Cardiac septum (tissue), 1 donor: ENCODE measurements at regions not wholly inside any gene's neighbourhood (a gene's known extent, or its start where the extent isn't known, plus 50 kb on each side); places are given as distances from the start of the nearest gene placed in this dataset.
"Not testable (repeated sequence)": the region's sequence is repeated elsewhere in the genome, so short reads cannot be mapped to it uniquely, and the experiment has no call there.

Source experiments
- DNase-seq: peaks from one replicate; pipeline ENCODE4 v3.0.0-alpha.2; 2020; ENCODE audit warnings: low spot score
- intact Hi-C: fragments of 100-400 bp; cut with DNase I; formaldehyde crosslinking; loops from one replicate; pipeline ENCODE4 v1.14.0; 2022
- donor health status: DM: no; HTN: no; CAD: no.

DNA sequence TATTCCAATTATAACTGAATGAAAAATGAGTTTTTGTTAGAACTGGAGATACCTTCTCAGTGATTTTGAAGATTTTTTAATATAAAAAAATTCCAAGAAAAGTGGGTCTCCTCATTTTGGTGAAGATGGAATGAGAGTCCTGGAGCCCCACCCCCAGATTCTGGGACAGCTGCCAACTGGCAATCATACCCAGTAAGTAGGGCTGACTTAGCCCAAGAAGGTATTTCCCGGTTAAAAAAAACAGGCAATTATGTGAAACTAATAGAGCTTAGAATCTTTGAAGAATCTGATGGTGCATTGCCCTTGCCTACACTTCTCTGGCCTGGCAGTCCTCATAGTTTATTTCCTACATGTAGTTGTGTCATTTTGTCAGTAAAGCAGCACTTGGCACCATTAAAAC lies 52.8 kb upstream of the VWDE start:
- no peak for DNase-seq
- intact Hi-C loops = no loop called here

DNA sequence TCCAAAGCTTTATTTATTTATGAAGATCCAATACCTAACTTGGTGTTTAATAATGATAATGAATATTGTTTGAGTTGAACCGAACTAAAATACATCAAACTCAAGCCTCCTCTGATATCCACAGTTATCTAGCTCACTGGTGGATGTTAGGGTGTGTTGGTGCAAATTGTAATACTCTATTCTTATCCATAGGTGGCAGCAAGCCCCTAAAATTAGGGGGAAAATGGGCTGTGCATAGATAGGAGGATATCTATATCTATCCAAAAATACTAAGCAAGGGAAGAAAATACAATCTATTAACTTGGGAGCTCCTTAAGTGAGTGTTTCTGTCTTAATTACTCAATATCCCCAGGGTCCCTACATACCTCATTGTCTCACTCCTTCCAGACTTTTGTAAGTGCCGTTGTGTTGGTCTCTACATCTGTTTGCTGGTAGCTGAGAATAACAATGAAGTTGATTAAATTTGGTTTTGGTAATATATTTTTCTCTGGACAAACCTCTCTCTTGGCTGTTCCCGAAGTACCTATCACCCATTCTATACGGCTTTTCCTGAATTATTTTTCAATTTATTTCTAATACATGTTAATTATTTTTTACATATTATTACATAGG lies 55.0 kb upstream of the VWDE start:
- no peak for DNase-seq
- intact Hi-C loops = no loop called here

DNA sequence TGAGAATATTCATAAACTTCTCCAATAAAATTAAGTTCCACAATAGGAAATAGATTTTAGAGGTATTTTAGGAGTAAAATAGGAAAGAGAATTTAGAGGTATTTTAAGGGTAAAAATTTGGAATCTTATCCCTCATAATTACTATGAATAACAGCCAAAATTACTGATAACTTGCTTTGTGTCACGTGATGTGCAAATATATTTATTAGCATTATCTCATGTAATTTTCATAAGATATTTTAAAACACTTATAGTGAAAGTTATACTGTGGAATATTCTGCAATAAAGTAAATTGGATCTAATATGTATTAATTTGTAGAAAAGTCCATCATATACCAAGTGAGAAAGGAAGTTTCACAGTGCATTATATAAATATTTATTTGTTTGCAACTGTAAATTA lies 64.2 kb upstream of the VWDE start:
- no peak for DNase-seq
- intact Hi-C loops = no loop called here

DNA sequence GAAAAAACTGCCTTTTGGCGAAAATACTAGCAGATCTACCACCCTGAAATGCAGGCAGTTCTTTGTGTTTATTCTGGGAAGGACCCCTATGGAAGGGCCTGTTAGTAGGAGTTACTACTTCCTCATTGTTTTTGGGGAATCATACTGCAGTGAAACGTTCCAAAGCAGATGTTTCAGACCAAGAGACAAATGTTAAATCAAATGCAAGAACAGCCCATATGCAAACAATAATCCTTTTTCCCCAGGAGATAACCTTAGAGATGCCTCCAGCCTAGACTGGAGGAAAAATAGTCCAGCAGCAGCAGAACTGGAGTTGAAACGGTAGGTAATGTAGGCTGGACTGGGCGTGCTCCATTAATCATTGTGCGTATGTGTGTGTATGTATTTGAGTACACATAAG lies 65.9 kb upstream of the VWDE start:
- DNase-seq = no peak
- intact Hi-C loops = no loop called here

DNA sequence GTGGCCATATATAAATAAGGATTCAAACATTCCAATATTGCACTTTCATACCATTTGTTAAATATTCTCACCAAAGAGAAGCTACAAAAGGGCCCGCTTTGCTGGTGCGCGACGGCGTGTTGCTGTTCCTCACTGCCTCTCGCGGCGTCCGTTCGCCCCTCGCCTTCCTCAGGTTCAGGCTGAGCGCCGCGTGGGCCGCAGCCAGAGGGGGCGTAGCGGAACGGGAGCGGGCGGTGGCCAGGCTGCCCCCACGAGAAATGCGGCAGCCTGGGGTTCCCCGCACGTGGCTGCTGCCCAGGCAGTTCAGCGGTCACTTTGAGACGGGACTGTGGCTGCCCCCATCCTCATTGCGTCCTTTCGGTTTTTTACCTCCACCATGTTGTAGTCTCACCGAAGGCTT lies 67.3 kb upstream of the VWDE start:
- intact Hi-C loops = no loop called here
- DNase-seq = no peak

- DNase-seq = no peak
- intact Hi-C loops = no loop called here
Observed at GRCh38 chr7:12474035-12474434, 70.4 kb upstream of the VWDE start.

GRCh38 chr7:12475362-12476063 lies 71.8 kb upstream of the VWDE start:
- DNase-seq = no peak
- intact Hi-C loops = no loop called here

DNA sequence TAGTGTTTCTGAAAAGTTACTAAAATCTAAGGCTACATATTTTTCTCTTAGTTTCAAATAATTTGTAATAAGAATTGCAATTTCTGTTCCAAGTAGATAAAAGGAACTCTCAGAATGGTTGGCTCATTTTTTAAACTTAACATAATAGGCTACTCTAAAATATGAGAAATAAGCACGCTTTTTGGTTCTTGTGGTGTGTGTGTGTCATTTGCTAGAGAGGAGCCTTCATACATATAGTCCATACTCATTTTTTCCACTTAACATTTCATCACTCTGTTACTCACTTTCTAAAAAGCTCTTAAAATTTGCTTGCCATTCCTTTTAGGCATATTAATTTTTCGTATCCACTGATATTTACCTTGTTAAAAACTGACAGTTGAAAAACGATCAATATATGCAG lies 74.0 kb upstream of the VWDE start:
- no peak for DNase-seq
- intact Hi-C loops = no loop called here

DNA sequence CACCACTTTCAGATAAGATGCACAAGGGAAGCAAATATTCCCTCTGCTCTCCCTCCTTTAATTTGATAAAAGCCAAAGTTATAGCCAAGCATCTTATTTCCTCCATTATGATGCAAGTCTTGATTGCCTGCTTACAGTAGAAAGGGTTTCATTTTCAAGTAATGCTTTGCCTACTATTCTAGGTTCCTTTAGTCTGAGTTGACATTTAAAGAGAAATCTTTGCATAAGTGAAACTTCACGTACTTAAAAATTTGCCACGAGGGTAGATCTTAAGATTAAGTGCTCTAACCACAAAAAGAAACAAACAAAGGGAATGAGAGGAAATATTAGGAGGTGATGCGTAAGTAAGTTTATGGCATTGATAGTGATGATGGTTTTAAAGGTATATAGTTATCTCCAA lies 78.1 kb upstream of the VWDE start:
- no peak for DNase-seq
- intact Hi-C loops = no loop called here

DNA sequence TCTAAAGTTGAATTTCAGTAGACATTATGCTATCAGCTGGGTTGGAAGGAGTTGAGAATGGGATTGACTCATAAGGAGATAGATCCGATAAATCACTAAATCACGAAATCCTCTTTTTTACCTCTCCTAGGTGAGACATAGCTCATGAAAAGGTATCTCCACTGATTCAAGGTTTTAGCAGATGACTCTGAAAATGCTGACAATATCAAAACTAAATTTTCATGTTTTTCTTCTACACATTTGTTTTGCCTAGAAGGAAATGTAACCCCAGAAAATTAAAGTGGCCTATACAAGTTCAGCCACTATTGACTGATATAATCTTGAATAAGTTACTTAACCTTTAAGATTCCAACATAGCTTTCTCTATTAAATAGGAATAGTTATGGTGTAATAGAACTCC lies 82.2 kb upstream of the VWDE start:
- intact Hi-C loops = no loop called here
- DNase-seq = no peak

- no peak for DNase-seq
- intact Hi-C loops = no loop called here
Observed at GRCh38 chr7:12488341-12488740, 82.2 kb upstream of the SCIN start.

GRCh38 chr7:12490107-12490688 lies 80.3 kb upstream of the SCIN start:
- intact Hi-C loops = loop anchor here (10.0 kb wide), 2 partner anchors 655 to 1065 kb away; partner anchors contain the start of gene THSD7A
- no peak for DNase-seq

DNA sequence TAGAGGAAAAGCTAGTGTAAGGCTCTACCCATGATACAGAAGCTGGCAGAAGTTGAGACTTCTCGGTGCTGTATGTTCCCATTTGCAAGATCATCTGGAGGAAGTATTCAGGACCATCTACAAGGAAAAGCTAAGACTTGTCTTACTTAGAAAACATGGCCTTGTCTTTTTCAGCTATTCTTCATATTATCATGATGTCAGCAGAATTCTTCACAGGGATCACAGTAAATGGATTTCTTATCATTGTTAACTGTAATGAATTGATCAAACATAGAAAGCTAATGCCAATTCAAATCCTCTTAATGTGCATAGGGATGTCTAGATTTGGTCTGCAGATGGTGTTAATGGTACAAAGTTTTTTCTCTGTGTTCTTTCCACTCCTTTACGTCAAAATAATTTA lies 79.6 kb upstream of the SCIN start:
- intact Hi-C loops = loop anchor here (10.0 kb wide), 2 partner anchors 656 to 1066 kb away; partner anchors contain the start of gene THSD7A
- no peak for DNase-seq

DNA sequence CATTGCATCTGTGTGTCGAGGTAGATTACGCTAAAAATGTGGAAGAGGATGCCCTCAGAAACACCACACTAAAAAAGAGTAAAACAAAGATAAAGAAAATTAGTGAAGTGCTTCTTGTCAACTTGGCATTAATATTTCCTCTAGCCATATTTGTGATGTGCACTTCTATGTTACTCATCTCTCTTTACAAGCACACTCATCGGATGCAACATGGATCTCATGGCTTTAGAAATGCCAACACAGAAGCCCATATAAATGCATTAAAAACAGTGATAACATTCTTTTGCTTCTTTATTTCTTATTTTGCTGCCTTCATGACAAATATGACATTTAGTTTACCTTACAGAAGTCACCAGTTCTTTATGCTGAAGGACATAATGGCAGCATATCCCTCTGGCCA lies 79.0 kb upstream of the SCIN start:
- no peak for DNase-seq
- intact Hi-C loops = loop anchor here (10.0 kb wide), 2 partner anchors 657 to 1067 kb away; partner anchors contain the start of gene THSD7A

DNA sequence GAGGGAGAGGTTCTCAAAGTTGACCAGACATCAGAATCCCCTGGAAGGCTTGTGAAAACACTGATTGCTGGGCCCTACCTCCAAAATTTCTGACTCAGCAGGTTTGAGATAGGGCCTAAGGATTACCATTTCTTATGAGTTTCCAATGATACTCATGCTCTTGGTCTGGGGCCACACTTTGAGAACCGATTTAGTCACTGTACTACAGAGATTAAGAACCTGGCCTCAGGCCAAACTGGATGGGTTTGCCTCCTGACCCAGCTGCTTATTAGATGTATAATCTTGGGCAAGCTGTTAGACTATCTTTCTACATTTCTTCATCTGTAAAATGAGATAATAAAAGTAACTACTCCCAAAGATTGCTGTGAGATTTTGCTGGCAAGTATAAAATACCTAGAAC lies 77.1 kb upstream of the SCIN start:
- intact Hi-C loops = loop anchor here (10.0 kb wide), 2 partner anchors 659 to 1069 kb away; partner anchors contain the start of gene THSD7A
- no peak for DNase-seq

DNA sequence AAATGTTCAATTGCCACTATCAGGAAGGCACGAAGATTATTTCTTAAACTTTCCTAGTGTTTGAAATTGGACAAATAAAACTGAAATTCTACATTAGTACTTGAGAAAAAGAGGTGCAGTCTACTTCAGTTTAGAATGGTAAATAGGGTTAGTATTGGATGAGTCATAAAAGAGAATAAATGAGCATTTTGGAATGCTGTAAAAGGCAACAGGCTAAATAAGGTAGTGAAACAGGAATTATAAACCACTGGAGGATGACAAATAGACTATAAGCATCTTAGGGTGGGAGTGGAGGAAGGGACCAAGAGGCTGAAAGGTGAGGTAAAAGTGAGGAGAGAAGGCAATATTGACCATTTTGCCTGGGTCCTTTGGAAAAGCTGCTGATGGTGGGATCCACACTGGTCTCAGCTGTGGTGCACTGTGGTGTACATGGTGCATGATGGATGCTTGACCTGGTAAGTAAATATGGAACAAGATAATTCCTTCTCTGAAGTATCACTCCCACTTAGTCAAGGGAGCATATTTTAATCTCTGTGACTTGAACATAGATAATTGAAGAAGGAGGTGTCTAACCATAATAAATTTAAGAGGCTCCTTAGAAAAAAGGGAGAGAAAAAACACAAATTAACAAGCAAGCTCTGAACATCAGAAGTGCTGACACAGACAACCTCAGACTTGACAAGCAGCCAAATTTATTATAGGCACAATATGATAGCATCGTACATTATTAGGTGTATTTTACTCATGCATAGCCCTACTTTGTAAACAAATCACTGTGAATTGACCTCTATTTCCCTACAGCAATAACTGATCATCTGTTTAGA lies 76.4 kb upstream of the SCIN start:
- no peak for DNase-seq
- intact Hi-C loops = loop anchor here (10.0 kb wide), 2 partner anchors 659 to 1069 kb away; partner anchors contain the start of gene THSD7A

DNA sequence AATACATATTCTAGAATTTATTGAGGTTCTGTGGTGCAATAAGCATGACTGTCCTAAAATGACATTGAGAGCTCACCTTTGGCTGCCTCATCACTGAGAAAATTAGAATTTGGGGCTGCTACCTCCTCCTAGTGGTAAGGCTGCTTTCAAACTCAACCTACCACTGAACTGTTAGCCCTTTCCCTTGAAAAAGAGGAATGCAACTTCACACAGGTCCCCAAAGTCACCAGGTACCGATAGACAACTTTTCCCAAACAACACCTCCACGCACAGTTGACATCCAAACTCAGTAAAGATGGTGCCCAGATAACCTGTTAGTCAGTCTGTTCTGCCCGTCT lies 75.9 kb upstream of the SCIN start:
- intact Hi-C loops = loop anchor here (10.0 kb wide), 2 partner anchors 660 to 1070 kb away; partner anchors contain the start of gene THSD7A

GRCh38 chr7:12496901-12497674 lies 73.4 kb upstream of the SCIN start:
- not testable (repeated sequence) for DNase-seq
- intact Hi-C loops = loop anchor here (10.0 kb wide), 2 partner anchors 662 to 1072 kb away; partner anchors contain the start of gene THSD7A

More for the DNA sequence above, 75.9 kb upstream of the SCIN start:
- no peak for DNase-seq

GRCh38 chr7:12504149-12504548 lies 66.4 kb upstream of the SCIN start:
- intact Hi-C loops = no loop called here
- no peak for DNase-seq
